ENCODE measurements at regions not wholly inside any gene's neighbourhood (a gene's known extent, or its start where the extent isn't known, plus 50 kb on each side); places are given as distances from the start of the nearest gene placed in this dataset.
"Not testable (repeated sequence)": the region's sequence is repeated elsewhere in the genome, so short reads cannot be mapped to it uniquely, and the experiment has no call there.

GRCh38 chr13:108113407-108113806 lies 101.9 kb downstream of the LIG4 start:
- intact Hi-C loops (cut with micrococcal nuclease), result no loop called here

GRCh38 chr13:108104736-108105135 lies 110.6 kb downstream of the LIG4 start:
- ChIA-PET POLR2A (no interaction called here), CTCF (no interaction called here)
- intact Hi-C loops (cut with micrococcal nuclease), result no loop called here
- peaks cover 3% of the 10 kb centered on the region for H3K27me3 Mint-ChIP-seq
- H3K4me1 Mint-ChIP-seq (ENCODE audit: low read depth), result no peaks in the 10 kb centered on the region
- DNase-seq, result no peak
- no peak overlapping the region for H3K4me3 Mint-ChIP-seq
- no peaks in the 10 kb centered on the region for H3K36me3 Mint-ChIP-seq
- no peak overlapping the region for H3K27ac Mint-ChIP-seq
- no peaks in the 10 kb centered on the region for H3K9me3 Mint-ChIP-seq

More at GRCh38 chr13:108113407-108113806, 101.9 kb downstream of the LIG4 start:
- CTCF ChIA-PET, result no interaction called here
- Mint-ChIP-seq H3K4me3 (no peak overlapping the region), H3K9me3 (no peaks in the 10 kb centered on the region), H3K36me3 (no peaks in the 10 kb centered on the region), H3K4me1 (ENCODE audit: low read depth) (no peaks in the 10 kb centered on the region), H3K27ac (no peak overlapping the region), H3K27me3 (no peaks in the 10 kb centered on the region)
- DNase-seq, result no peak
- POLR2A ChIA-PET, result no interaction called here

GRCh38 chr13:108102771-108103170 lies 112.6 kb downstream of the LIG4 start:
- H3K4me1 Mint-ChIP-seq (ENCODE audit: low read depth), result no peaks in the 10 kb centered on the region
- H3K27me3 Mint-ChIP-seq, result peaks cover 11% of the 10 kb centered on the region
- H3K27ac Mint-ChIP-seq, result no peak overlapping the region
- CTCF ChIA-PET, result no interaction called here
- H3K36me3 Mint-ChIP-seq, result no peaks in the 10 kb centered on the region
- POLR2A ChIA-PET, result no interaction called here
- no peak overlapping the region for H3K4me3 Mint-ChIP-seq
- no peak for DNase-seq
- no peaks in the 10 kb centered on the region for H3K9me3 Mint-ChIP-seq
- intact Hi-C loops (cut with micrococcal nuclease), result no loop called here

DNA sequence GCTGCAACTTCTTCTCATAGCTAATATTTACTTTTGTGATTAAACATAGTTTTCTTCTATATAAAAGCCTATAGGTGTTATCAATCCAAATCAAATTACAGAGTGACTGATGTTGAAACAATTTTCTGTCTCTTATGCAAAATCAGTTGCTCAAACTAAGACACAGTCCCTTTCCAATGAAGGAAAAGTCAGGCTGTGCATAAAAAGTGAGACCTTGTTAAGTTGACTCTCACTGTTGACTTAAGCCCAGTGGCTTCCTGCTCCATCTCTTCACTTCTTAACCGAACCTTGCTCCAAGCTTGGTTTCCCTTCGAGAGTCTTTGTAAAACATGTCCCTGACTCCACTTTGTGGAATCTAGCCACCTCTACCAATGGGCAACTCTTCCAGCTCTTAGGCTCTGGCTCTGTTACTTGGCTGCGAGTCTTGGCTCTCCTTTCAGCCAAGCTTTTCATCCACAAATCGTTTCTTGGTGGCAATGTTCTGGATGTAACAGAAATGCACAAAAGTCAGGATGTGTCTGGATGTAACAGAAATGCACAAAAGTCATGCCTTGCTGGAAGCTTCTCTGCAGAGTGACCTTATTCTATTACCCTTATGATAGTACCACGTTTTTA lies 118.9 kb downstream of the LIG4 start:
- Mint-ChIP-seq H3K9me3 (no peaks in the 10 kb centered on the region), H3K36me3 (no peaks in the 10 kb centered on the region), H3K27ac (no peak overlapping the region), H3K27me3 (peaks cover 10% of the 10 kb centered on the region), H3K4me1 (ENCODE audit: low read depth) (no peaks in the 10 kb centered on the region), H3K4me3 (no peak overlapping the region)
- intact Hi-C loops (cut with micrococcal nuclease), result no loop called here
- ChIA-PET CTCF (no interaction called here), POLR2A (no interaction called here)
- no peak for DNase-seq

- H3K4me1 Mint-ChIP-seq (ENCODE audit: low read depth), result no peaks in the 10 kb centered on the region
- H3K27ac Mint-ChIP-seq, result no peak overlapping the region
- peaks cover 10% of the 10 kb centered on the region for H3K27me3 Mint-ChIP-seq
- CTCF ChIA-PET, result no interaction called here
- H3K36me3 Mint-ChIP-seq, result no peaks in the 10 kb centered on the region
- DNase-seq, result no peak
- no peak overlapping the region for H3K4me3 Mint-ChIP-seq
- H3K9me3 Mint-ChIP-seq, result no peaks in the 10 kb centered on the region
- POLR2A ChIA-PET, result no interaction called here
- intact Hi-C loops (cut with micrococcal nuclease), result no loop called here
Observed at GRCh38 chr13:108095036-108095435, 120.3 kb downstream of the LIG4 start.

DNA sequence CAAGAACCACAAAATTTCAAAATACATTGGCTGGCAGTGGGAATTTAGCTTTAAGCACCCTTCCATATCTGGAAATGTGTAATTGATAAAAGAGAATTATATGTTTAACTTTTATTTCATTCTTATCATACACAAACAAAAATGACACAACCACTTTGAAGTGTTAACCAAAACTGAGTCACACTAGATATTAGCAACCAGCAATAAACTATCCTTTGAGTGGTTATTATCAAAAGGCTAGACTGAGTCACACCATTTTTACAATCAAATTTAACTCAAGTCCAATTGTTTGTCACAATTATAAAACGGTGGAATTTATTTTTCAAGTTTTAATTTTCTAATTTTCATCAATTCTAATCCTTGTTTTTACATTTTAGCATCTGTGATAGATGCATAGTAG lies 121.7 kb downstream of the LIG4 start:
- no peak overlapping the region for H3K4me3 Mint-ChIP-seq
- intact Hi-C loops (cut with micrococcal nuclease), result no loop called here
- POLR2A ChIA-PET, result no interaction called here

GRCh38 chr13:108087810-108088209 lies 127.5 kb downstream of the LIG4 start:
- Mint-ChIP-seq H3K27ac (no peak overlapping the region), H3K9me3 (no peaks in the 10 kb centered on the region), H3K4me3 (no peak overlapping the region), H3K36me3 (no peaks in the 10 kb centered on the region), H3K4me1 (ENCODE audit: low read depth) (no peaks in the 10 kb centered on the region), H3K27me3 (no peaks in the 10 kb centered on the region)
- intact Hi-C loops (cut with micrococcal nuclease), result no loop called here
- POLR2A ChIA-PET, result no interaction called here
- DNase-seq, result no peak
- CTCF ChIA-PET, result no interaction called here

More for the DNA sequence above, 121.7 kb downstream of the LIG4 start:
- CTCF ChIA-PET, result interaction anchor here (0.6 kb wide), 1 partner anchor 27 kb away, joined by 3 read pairs; no protein-coding TSS in a partner anchor
- H3K36me3 Mint-ChIP-seq, result no peaks in the 10 kb centered on the region
- H3K27ac Mint-ChIP-seq, result no peak overlapping the region
- no peak for DNase-seq
- H3K4me1 Mint-ChIP-seq (ENCODE audit: low read depth), result no peaks in the 10 kb centered on the region
- H3K27me3 Mint-ChIP-seq, result peaks cover 7% of the 10 kb centered on the region
- no peaks in the 10 kb centered on the region for H3K9me3 Mint-ChIP-seq

- ChIA-PET CTCF (no interaction called here), POLR2A (no interaction called here)
- H3K4me3 Mint-ChIP-seq, result no peak overlapping the region
- no peaks in the 10 kb centered on the region for H3K9me3 Mint-ChIP-seq
- H3K27me3 Mint-ChIP-seq, result no peaks in the 10 kb centered on the region
- intact Hi-C loops (cut with micrococcal nuclease), result no loop called here
- H3K36me3 Mint-ChIP-seq, result no peaks in the 10 kb centered on the region
- no peak overlapping the region for H3K27ac Mint-ChIP-seq
- no peaks in the 10 kb centered on the region for H3K4me1 Mint-ChIP-seq (ENCODE audit: low read depth)
- DNase-seq, result no peak
Observed at GRCh38 chr13:108086678-108087077, 128.7 kb downstream of the LIG4 start.

DNA sequence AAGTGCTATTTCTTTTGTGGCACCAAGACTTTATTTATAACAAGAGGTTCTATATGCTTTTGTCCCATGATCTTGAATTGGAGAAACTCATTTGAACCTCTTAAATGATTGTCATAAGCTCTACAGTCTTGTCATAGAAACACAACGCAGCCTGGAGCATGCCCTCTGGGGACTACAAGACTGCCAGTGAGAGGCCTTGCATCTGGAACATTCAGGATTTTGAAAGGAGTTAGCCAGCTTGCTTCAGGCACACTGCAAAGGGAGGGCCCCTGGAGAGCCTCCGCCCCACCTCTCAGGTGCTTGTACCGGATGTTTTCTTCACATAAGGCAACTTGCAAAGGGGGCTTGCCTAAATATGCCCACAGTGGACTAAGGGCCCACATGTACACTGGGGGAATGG lies 130.5 kb downstream of the LIG4 start:
- Mint-ChIP-seq H3K27ac (no peak overlapping the region), H3K27me3 (no peaks in the 10 kb centered on the region), H3K4me1 (ENCODE audit: low read depth) (no peaks in the 10 kb centered on the region), H3K9me3 (no peaks in the 10 kb centered on the region), H3K4me3 (no peak overlapping the region), H3K36me3 (no peaks in the 10 kb centered on the region)
- ChIA-PET CTCF (no interaction called here), POLR2A (no interaction called here)
- intact Hi-C loops (cut with micrococcal nuclease), result no loop called here
- DNase-seq, result no peak

GRCh38 chr13:108083056-108083455 lies 132.3 kb downstream of the LIG4 start:
- no peaks in the 10 kb centered on the region for H3K27me3 Mint-ChIP-seq
- H3K27ac Mint-ChIP-seq, result no peak overlapping the region
- no peaks in the 10 kb centered on the region for H3K4me1 Mint-ChIP-seq (ENCODE audit: low read depth)
- no peak overlapping the region for H3K4me3 Mint-ChIP-seq
- intact Hi-C loops (cut with micrococcal nuclease), result no loop called here
- H3K36me3 Mint-ChIP-seq, result no peaks in the 10 kb centered on the region
- no peak for DNase-seq
- CTCF ChIA-PET, result interaction anchor here (0.6 kb wide), 1 partner anchor 56 kb away, joined by 3 read pairs; no protein-coding TSS in a partner anchor
- POLR2A ChIA-PET, result no interaction called here
- H3K9me3 Mint-ChIP-seq, result peaks cover 5% of the 10 kb centered on the region

DNA sequence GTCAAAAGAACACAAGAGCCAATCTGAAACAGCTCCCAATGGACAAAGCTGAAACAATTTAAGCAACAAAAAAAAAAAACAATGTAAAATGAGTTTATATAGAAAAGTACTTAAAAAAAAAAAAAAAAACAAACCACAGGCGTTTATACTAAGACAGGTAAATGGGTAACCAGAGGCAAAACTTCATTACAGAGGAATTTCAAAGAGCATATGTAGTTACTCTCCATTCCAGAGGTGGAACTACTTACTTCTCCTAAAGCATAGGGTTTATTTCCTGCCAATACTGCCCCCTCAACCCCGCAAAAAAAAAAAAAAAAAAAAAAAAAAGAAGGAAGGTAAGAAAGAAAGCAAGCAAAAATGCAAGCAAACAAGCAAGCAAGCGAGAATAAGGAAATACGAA lies 132.9 kb downstream of the LIG4 start:
- POLR2A ChIA-PET, result no interaction called here
- no peaks in the 10 kb centered on the region for H3K36me3 Mint-ChIP-seq
- no peak for DNase-seq
- intact Hi-C loops (cut with micrococcal nuclease), result no loop called here
- H3K9me3 Mint-ChIP-seq, result peaks cover 9% of the 10 kb centered on the region
- H3K4me1 Mint-ChIP-seq (ENCODE audit: low read depth), result no peaks in the 10 kb centered on the region
- H3K27ac Mint-ChIP-seq, result no peak overlapping the region
- no peaks in the 10 kb centered on the region for H3K27me3 Mint-ChIP-seq
- H3K4me3 Mint-ChIP-seq, result no peak overlapping the region
- CTCF ChIA-PET, result no interaction called here

GRCh38 chr13:108077284-108077683 lies 138.1 kb downstream of the LIG4 start:
- Mint-ChIP-seq H3K4me3 (no peak overlapping the region), H3K27me3 (no peaks in the 10 kb centered on the region), H3K9me3 (peaks cover 31% of the 10 kb centered on the region), H3K4me1 (ENCODE audit: low read depth) (no peaks in the 10 kb centered on the region), H3K27ac (no peak overlapping the region), H3K36me3 (no peaks in the 10 kb centered on the region)
- CTCF ChIA-PET, result no interaction called here
- intact Hi-C loops (cut with micrococcal nuclease), result no loop called here
- DNase-seq, result no peak
- POLR2A ChIA-PET, result no interaction called here

- H3K4me3 Mint-ChIP-seq; H3K27me3 Mint-ChIP-seq; H3K36me3 Mint-ChIP-seq; DNase-seq; intact Hi-C loops (cut with micrococcal nuclease); H3K27ac Mint-ChIP-seq; CTCF ChIA-PET; H3K4me1 Mint-ChIP-seq (ENCODE audit: low read depth); POLR2A ChIA-PET: not testable (repeated sequence)
- peaks cover 38% of the 10 kb centered on the region for H3K9me3 Mint-ChIP-seq
Observed at GRCh38 chr13:108074429-108074828, 140.9 kb downstream of the LIG4 start.

Measured in activated CD4-positive, alpha-beta memory T cell treated with anti-CD3 and anti-CD28 coated beads for 36 hours (primary cell).